MCF 10A (cell line): ENCODE measurements at regions not wholly inside any gene's neighbourhood (a gene's known extent, or its start where the extent isn't known, plus 50 kb on each side); places are given as distances from the start of the nearest gene placed in this dataset.

Experiments
- BruUV-seq: library from RNA; stranded (reverse); fragments of 400-500 nt; replicated peaks from 2 replicates; lab custom pipeline; 2021; lab: Mats Ljungman, UMichigan
- CTCF ChIA-PET: fragments of 300-600 bp; sonication (Branson Sonifier 250); formaldehyde crosslinking; extraction: SDS; loops from one replicate; lab custom pipeline; 2021; ENCODE audit warnings: antibody characterized with exemption, inconsistent platforms; lab: Yijun Ruan, JAX
- POLR2A ChIA-PET: fragments of 300-600, 350-650 bp; sonication (Branson Sonifier 250); formaldehyde crosslinking; extraction: SDS; loops from one replicate; lab custom pipeline; 2020; ENCODE audit warnings: antibody characterized with exemption, inconsistent platforms; lab: Yijun Ruan, JAX
- DNase-seq: peaks from one replicate; pipeline ENCODE4 v3.0.0-alpha.2; 2018; ENCODE audit not compliant: unreplicated experiment
- H3K27ac Mint-ChIP-seq: one replicate; pipeline ENCODE4 v1.8.0; 2022; ENCODE audit warnings: mild to moderate bottlenecking, low read depth, mixed read lengths; ENCODE audit not compliant: unreplicated experiment
- H3K27me3 Mint-ChIP-seq: one replicate; pipeline ENCODE4 v1.8.0; 2022; ENCODE audit warnings: mixed read lengths; ENCODE audit not compliant: insufficient read depth, unreplicated experiment
- H3K36me3 Mint-ChIP-seq: one replicate; pipeline ENCODE4 v1.8.0; 2022; ENCODE audit warnings: mild to moderate bottlenecking, moderate library complexity, mixed read lengths; ENCODE audit not compliant: insufficient read depth, unreplicated experiment
- H3K4me1 Mint-ChIP-seq: one replicate; pipeline ENCODE4 v1.8.0; 2022; ENCODE audit warnings: mixed read lengths; ENCODE audit not compliant: insufficient read depth, unreplicated experiment
- H3K4me3 Mint-ChIP-seq: one replicate; pipeline ENCODE4 v1.8.0; 2022; ENCODE audit warnings: mild to moderate bottlenecking, moderate library complexity, mixed read lengths; ENCODE audit not compliant: unreplicated experiment
- H3K9me3 Mint-ChIP-seq: one replicate; pipeline ENCODE4 v1.8.0; 2022; ENCODE audit warnings: mixed read lengths; ENCODE audit not compliant: unreplicated experiment
- intact Hi-C: fragments of 100-400 bp; cut with micrococcal nuclease; formaldehyde crosslinking; loops from 2 replicates; pipeline ENCODE4 v1.14.1; 2022
- TF ChIP-seq, protein P1 (sequence below): fragments of 200-600 bp; IDR thresholded peaks from one replicate; pipeline ENCODE4 v1.8.0; 2022; ENCODE audit warnings: antibody characterized with exemption, mild to moderate bottlenecking; ENCODE audit not compliant: unreplicated experiment

DNA sequence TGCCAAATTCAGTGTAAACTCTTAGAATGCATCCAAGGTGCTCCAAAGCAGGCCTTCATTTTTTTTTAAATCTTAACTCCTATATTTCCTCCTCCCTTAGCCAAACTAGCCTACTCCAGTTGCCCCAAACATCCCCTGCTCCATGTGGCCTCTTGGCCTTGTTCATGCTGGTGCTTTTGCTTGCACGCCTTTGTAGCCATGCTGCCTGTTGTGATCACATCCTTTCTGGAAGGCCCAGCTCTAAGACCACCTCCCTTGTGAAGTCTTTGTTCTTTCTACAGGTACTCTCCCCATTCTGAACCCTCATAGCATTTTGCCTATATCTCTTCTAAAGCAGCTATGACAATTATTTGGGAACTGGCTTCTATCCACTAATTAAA is 375.3 kb upstream of the NFE2L3 start:
- peaks cover 40% of the 10 kb centered on the region for H3K27me3 Mint-ChIP-seq
- TF ChIP-seq, protein P1, sequence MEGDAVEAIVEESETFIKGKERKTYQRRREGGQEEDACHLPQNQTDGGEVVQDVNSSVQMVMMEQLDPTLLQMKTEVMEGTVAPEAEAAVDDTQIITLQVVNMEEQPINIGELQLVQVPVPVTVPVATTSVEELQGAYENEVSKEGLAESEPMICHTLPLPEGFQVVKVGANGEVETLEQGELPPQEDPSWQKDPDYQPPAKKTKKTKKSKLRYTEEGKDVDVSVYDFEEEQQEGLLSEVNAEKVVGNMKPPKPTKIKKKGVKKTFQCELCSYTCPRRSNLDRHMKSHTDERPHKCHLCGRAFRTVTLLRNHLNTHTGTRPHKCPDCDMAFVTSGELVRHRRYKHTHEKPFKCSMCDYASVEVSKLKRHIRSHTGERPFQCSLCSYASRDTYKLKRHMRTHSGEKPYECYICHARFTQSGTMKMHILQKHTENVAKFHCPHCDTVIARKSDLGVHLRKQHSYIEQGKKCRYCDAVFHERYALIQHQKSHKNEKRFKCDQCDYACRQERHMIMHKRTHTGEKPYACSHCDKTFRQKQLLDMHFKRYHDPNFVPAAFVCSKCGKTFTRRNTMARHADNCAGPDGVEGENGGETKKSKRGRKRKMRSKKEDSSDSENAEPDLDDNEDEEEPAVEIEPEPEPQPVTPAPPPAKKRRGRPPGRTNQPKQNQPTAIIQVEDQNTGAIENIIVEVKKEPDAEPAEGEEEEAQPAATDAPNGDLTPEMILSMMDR, result no peak
- H3K27ac Mint-ChIP-seq, result no peak overlapping the region
- H3K9me3 Mint-ChIP-seq, result no peaks in the 10 kb centered on the region
- ChIA-PET CTCF (interaction anchor here (0.6 kb wide), 1 partner anchor 8 kb away, joined by 3 read pairs; no protein-coding TSS in a partner anchor), POLR2A (no interaction called here)
- intact Hi-C loops, result no loop called here
- DNase-seq, result no peak
- no TSS peak for BruUV-seq
- H3K36me3 Mint-ChIP-seq, result no peaks in the 10 kb centered on the region
- no peak overlapping the region for H3K4me3 Mint-ChIP-seq
- no peaks in the 10 kb centered on the region for H3K4me1 Mint-ChIP-seq

DNA sequence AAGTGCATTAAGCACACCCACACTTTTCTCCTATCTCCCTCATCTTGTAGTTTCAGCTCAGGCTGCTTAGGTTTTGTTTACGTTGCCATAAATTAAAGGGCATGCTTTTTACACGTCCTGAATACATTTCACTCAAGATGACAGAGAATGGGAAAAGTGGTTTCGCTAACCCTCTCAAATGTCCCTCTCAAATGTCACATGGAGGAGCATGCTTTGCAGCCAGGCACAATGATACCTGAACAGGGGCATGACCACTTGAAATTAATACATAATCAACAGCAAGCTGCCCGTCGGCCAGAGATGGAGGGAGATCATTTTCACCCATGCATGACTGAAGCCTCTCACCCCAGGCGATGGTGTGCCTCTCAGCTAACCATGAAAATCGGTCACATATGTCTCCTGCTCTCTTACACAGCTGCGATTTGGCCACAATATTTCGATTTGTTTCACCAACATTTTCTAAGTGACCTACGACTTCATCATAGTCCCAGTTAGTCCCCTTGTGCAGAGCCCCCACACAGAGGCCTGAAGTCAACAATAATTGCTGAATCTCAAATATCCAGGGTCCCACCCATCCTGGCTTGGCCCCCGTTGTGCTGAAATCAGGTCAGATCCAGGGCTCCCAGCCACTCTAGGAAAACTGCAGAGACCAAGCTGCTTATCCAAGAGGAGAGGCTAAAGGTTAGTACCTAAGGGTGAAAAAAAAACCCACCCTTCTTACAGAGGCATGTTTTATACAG is 373.9 kb upstream of the NFE2L3 start:
- TF ChIP-seq, protein P1, result no peak
- Mint-ChIP-seq H3K27me3 (peaks cover 30% of the 10 kb centered on the region), H3K36me3 (no peaks in the 10 kb centered on the region), H3K27ac (no peak overlapping the region), H3K4me3 (no peak overlapping the region), H3K9me3 (no peaks in the 10 kb centered on the region), H3K4me1 (no peaks in the 10 kb centered on the region)
- CTCF ChIA-PET, result interaction anchor here (0.9 kb wide), 1 partner anchor 15 kb away, joined by 3 read pairs; no protein-coding TSS in a partner anchor
- POLR2A ChIA-PET, result interaction anchor here (0.7 kb wide), 1 partner anchor 22 kb away, joined by 3 read pairs; no protein-coding TSS in a partner anchor
- BruUV-seq, result no TSS peak
- intact Hi-C loops, result no loop called here
- DNase-seq, result no peak

DNA sequence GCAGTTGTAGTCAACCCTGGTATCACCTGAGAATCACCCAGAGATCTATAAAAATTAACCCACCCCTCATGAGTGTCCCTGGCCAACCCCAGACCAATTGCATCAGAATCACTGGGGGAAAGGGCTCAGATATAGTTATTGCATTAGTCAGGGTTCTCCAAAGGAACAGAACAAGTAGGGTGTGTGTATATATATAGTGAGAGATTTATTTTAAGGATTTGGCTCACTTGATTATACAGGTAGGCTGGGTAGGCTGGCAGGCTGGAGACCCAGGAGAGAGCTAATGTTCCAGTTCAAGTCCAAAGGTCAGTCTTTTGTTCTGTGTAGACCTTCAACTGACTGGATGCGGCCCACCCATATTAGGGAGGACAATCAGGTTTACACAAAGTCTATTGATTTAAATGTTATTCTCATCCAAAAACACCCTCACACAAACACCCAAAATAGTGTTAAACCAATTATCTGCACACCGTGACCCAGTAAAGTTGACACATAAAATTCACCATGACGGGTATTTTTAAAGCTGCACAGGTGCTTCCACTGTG is 372.9 kb upstream of the NFE2L3 start:
- no peaks in the 10 kb centered on the region for H3K9me3 Mint-ChIP-seq
- no TSS peak for BruUV-seq
- intact Hi-C loops, result no loop called here

DNA sequence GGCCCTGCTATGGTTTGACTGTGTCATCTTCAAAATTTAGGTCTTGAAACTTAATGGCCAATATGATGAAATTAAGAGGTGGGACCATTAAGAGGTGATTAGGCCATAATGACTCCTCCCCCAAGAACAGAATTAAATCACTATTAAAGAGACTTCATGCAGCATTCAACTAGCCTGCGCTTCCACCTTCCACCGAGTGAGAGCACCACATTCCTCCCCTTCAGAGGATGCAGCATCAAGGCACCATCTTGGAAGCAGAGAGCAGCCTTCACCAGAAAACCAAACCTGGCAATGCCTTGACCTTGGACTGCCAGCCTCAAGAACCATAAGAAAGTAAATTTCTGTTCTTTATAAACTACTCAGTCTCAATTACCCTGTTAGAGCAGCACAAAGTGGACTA is 371.1 kb upstream of the NFE2L3 start:
- no peak overlapping the region for H3K27ac Mint-ChIP-seq
- H3K4me1 Mint-ChIP-seq, result no peaks in the 10 kb centered on the region
- TF ChIP-seq, protein P1, result no peak
- H3K4me3 Mint-ChIP-seq, result no peak overlapping the region
- H3K27me3 Mint-ChIP-seq, result peaks cover 26% of the 10 kb centered on the region
- ChIA-PET POLR2A (no interaction called here), CTCF (interaction anchor here (0.7 kb wide), 1 partner anchor 184 kb away, joined by 3 read pairs; no protein-coding TSS in a partner anchor)
- intact Hi-C loops, result no loop called here
- no peak for DNase-seq
- H3K36me3 Mint-ChIP-seq, result no peaks in the 10 kb centered on the region
- H3K9me3 Mint-ChIP-seq, result no peaks in the 10 kb centered on the region
- no TSS peak for BruUV-seq

More for the DNA sequence above, 372.9 kb upstream of the NFE2L3 start:
- H3K27ac Mint-ChIP-seq, result no peak overlapping the region
- ChIA-PET CTCF (interaction anchor here (0.9 kb wide), 1 partner anchor 14 kb away, joined by 3 read pairs; no protein-coding TSS in a partner anchor), POLR2A (no interaction called here)
- DNase-seq, result no peak
- TF ChIP-seq, protein P1, result no peak
- H3K4me1 Mint-ChIP-seq, result no peaks in the 10 kb centered on the region
- H3K4me3 Mint-ChIP-seq, result no peak overlapping the region
- no peaks in the 10 kb centered on the region for H3K36me3 Mint-ChIP-seq
- peaks cover 23% of the 10 kb centered on the region for H3K27me3 Mint-ChIP-seq
